Spinal cord (tissue), 9 donors: ENCODE measurements at regions not wholly inside any gene's neighbourhood (a gene's known extent, or its start where the extent isn't known, plus 50 kb on each side); places are given as distances from the start of the nearest gene placed in this dataset.

Experiments used
- DNase-seq, 6 donors: peaks; one replicate each; pipeline versions ENCODE4 v3.0.0 to v3.0.0-alpha.2; 2013 to 2015; ENCODE audit warnings: low spot score in 6 of 6, low read depth in 4 of 6
- H3K27ac ChIP-seq: one replicate; pipeline ENCODE4 v1.5.1; 2013; ENCODE audit warnings: low read depth, low read length, control low read depth
- H3K27me3 ChIP-seq: one replicate; pipeline ENCODE4 v1.6.1; 2013; ENCODE audit warnings: low read length; ENCODE audit not compliant: control insufficient read depth, insufficient read depth
- H3K36me3 ChIP-seq: one replicate; pipeline ENCODE4 v1.6.1; 2013; ENCODE audit warnings: low read length; ENCODE audit not compliant: control insufficient read depth, insufficient read depth
- H3K4me1 ChIP-seq: one replicate; pipeline ENCODE4 v1.6.1; 2013; ENCODE audit warnings: low read length; ENCODE audit not compliant: control insufficient read depth, insufficient read depth
- H3K4me3 ChIP-seq: one replicate; pipeline ENCODE4 v1.5.1; 2013; ENCODE audit warnings: low read depth, low read length, control low read depth
- H3K9me3 ChIP-seq: one replicate; pipeline ENCODE4 v1.6.1; 2013; ENCODE audit warnings: low read length; ENCODE audit not compliant: control insufficient read depth, insufficient read depth
- WGBS: methylation state at CpG from one replicate; pipeline ENCODE4 v1.1.5; 2013; ENCODE audit warnings: missing lambda C conversion rate; ENCODE audit not compliant: insufficient coverage; 5-methylcytosine and 5-hydroxymethylcytosine counted together
- donor health status: healthy.

- Histone ChIP-seq H3K27me3 (no peaks in the 10 kb centered on the region), H3K9me3 (no peaks in the 10 kb centered on the region), H3K36me3 (no peaks in the 10 kb centered on the region), H3K4me3 (no peak overlapping the region), H3K27ac (no peak overlapping the region), H3K4me1 (no peaks in the 10 kb centered on the region)
- no peak for DNase-seq
- no CpG with 5 or more reads among the region's 2 CpGs for WGBS
These were observed 87.8 kb downstream of the SMIM20 start for GRCh38 chr4:26001816-26002215.

DNA sequence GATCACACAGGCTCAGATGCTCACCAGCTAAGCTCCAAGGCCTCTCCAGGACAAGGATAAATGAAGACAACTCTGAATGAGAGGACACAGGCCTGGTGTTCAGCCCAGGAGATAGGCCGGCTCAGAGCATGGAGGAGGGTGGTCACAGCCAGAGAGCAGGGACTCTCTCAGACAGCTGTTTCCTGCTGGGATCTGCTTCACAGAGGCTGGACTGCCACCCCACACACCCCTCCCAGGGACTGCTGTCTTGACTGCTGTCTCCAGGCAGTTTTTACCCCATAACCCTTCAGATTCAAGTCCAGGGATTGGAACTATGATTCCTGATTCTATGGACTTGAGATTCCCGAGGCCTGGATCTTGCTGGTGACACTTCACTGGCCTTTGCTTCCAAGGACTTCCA is 89.0 kb downstream of the SMIM20 start:
- no peak for DNase-seq
- Histone ChIP-seq H3K36me3 (no peaks in the 10 kb centered on the region), H3K9me3 (no peaks in the 10 kb centered on the region), H3K27ac (no peak overlapping the region), H3K27me3 (no peaks in the 10 kb centered on the region), H3K4me3 (no peak overlapping the region), H3K4me1 (no peaks in the 10 kb centered on the region)
- 100% methylated on average over 1 of the region's 2 CpGs for WGBS

DNA sequence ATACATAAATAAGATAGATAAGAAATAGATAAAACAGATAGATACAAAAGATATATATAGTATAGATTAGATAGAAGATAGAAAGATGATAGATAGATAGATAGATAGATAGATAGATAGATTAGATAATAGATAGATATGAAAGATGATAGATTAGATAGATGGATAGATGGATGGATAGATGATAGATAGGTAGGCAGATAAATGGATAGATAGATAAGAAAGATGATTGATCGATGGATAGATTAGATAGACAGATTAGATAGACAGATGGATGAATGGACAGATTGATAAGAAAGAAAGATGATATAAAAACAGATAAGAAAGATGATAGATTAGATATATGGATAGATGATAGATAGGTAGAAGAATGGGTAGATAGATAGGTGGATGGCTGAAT is 90.3 kb downstream of the SMIM20 start:
- Histone ChIP-seq H3K4me3 (no peak overlapping the region), H3K36me3 (no peaks in the 10 kb centered on the region), H3K27me3 (no peaks in the 10 kb centered on the region), H3K9me3 (peaks cover 4% of the 10 kb centered on the region), H3K27ac (no peak overlapping the region), H3K4me1 (no peaks in the 10 kb centered on the region)
- 100% methylated on average over 1 of the region's 1 CpG for WGBS
- no peak for DNase-seq

DNA sequence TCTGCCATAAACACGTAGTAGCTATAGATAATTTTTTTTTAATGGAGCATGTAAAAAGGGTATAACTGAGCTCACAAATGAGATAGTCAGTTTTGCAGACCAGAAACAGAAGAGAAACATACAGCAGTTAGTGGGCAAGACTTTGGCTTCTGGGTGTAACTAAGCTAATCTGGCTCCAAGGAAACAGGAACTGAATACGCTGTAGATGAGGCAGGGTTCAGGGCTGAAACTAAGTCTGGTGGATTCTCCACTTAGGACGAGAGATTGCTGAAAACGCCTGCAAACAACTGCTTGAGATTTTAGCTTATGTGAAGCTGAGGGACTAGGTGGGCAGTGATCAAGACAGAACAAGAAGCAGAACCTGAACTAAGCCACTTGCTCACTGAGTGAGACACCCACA is 91.7 kb downstream of the SMIM20 start:
- Histone ChIP-seq H3K4me1 (no peaks in the 10 kb centered on the region), H3K9me3 (peaks cover 4% of the 10 kb centered on the region), H3K27ac (no peak overlapping the region), H3K27me3 (no peaks in the 10 kb centered on the region), H3K36me3 (no peaks in the 10 kb centered on the region), H3K4me3 (no peak overlapping the region)
- WGBS, result 88% methylated on average over 3 of the region's 4 CpGs
- DNase-seq, result no peak

DNA sequence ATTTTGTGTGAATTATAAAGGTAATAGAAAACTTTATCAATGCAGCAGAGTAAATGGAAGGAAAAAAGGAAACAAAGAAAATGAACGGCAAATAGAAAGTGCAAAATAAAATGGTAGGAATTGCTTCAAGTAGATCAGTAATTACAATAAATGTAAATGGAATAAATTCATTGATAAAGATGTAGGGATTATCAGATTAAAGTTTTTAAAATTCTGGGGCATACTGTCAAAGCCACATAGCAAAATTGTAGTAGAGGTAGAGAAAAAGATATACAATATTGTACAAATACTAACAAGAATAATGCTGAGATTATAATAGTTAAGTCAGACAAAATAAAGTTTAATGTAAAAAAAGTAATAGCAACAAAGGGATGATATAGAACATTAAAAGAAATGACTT is 94.7 kb downstream of the SMIM20 start:
- Histone ChIP-seq H3K36me3 (no peaks in the 10 kb centered on the region), H3K27me3 (no peaks in the 10 kb centered on the region), H3K4me3 (no peak overlapping the region), H3K4me1 (no peaks in the 10 kb centered on the region), H3K9me3 (peaks cover 4% of the 10 kb centered on the region), H3K27ac (no peak overlapping the region)
- WGBS, result no CpG with 5 or more reads among the region's 1 CpG
- DNase-seq, result no peak

DNA sequence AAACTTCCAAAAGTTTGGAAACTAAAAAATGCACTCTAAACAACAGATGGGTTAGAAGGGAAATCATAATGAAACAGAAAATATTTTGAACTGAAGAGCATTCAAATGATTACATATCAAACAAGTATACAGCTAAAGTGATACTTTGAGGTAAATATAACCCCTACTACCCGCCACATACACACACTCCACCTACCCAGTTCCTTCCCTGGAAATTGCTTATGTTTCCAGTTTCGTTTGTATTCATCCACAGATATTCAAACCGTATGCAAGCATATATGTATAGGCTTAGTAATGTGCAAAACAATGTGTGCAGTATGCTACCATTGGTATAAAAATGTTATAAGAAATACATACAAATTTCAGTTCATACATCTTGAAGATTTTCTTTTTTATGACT is 95.5 kb downstream of the SMIM20 start:
- no peak overlapping the region for H3K4me3 ChIP-seq
- H3K36me3 ChIP-seq, result no peaks in the 10 kb centered on the region
- no peak overlapping the region for H3K27ac ChIP-seq
- no peaks in the 10 kb centered on the region for H3K4me1 ChIP-seq
- H3K9me3 ChIP-seq, result peaks cover 4% of the 10 kb centered on the region
- DNase-seq, result no peak
- no CpG with 5 or more reads among the region's 3 CpGs for WGBS
- no peaks in the 10 kb centered on the region for H3K27me3 ChIP-seq

DNA sequence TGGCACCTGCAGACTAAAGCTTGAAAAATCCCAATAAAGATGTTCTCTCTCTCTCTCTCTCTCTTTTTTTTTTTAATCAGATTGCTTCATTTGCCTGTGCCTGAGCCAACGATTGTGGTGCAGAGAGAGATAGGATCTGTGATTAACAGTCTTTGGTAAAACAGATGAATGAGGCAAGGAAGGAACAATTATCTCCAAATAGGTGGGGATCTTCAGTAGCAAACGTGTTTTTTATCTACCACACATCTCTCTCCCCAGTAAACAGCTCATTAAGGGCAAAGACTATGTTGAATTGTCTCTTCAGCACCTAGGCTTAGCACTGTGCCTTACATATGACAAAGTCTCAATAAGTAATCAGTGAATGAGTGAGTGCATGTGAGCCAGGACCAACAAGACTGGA is 96.3 kb downstream of the SMIM20 start:
- no CpG with 5 or more reads among the region's 2 CpGs for WGBS
- no peaks in the 10 kb centered on the region for H3K27me3 ChIP-seq
- H3K4me1 ChIP-seq, result peaks cover 2% of the 10 kb centered on the region
- no peak overlapping the region for H3K27ac ChIP-seq
- no peaks in the 10 kb centered on the region for H3K36me3 ChIP-seq
- no peak for DNase-seq
- peaks cover 4% of the 10 kb centered on the region for H3K9me3 ChIP-seq
- H3K4me3 ChIP-seq, result no peak overlapping the region

GRCh38 chr4:26013629-26014028 is 99.6 kb downstream of the SMIM20 start:
- Histone ChIP-seq H3K27ac (no peak overlapping the region), H3K9me3 (peaks cover 2% of the 10 kb centered on the region), H3K27me3 (no peaks in the 10 kb centered on the region), H3K4me3 (no peak overlapping the region), H3K4me1 (peaks cover 9% of the 10 kb centered on the region), H3K36me3 (no peaks in the 10 kb centered on the region)
- no CpG with 5 or more reads among the region's 2 CpGs for WGBS
- DNase-seq, result no peak

DNA sequence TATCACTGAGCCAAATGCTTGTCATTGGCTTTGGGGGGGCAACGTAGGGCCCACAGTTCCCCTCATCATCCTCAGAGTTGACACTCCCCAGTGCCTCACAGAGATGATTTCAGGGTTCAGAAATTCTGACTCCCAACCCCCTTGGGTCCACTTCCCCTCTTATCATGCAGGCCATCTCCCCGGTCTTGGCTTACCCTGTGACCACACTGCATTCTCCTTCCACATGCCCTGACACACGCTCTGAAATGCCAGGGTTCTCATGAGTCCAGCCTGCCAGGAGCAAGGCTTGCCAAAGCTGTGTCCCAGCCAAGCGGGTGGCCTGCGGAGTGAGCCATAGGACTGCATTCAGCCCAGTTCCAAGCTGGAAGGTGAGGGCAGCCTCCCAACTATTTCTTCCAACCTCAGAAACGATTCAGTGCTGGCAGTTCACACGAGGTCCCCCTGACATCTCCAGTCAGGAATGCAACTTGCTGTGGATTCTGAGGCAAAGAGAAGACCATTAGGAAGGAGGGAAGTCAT is 101.2 kb downstream of the SMIM20 start:
- WGBS, result 60% methylated on average over 6 of the region's 7 CpGs
- Histone ChIP-seq H3K9me3 (no peaks in the 10 kb centered on the region), H3K4me3 (no peak overlapping the region), H3K27me3 (no peaks in the 10 kb centered on the region), H3K27ac (no peak overlapping the region), H3K4me1 (peaks cover 9% of the 10 kb centered on the region), H3K36me3 (no peaks in the 10 kb centered on the region)
- DNase-seq, result peak in 1 of 6 donors; percentile 77

GRCh38 chr4:26015906-26016305 is 101.9 kb downstream of the SMIM20 start:
- Histone ChIP-seq H3K27me3 (no peaks in the 10 kb centered on the region), H3K4me3 (no peak overlapping the region), H3K9me3 (no peaks in the 10 kb centered on the region), H3K4me1 (peaks cover 9% of the 10 kb centered on the region), H3K36me3 (no peaks in the 10 kb centered on the region), H3K27ac (no peak overlapping the region)
- no peak for DNase-seq
- WGBS, result 100% methylated on average over 1 of the region's 2 CpGs
